ENCODE measurements at regions not wholly inside any gene's neighbourhood (a gene's known extent, or its start where the extent isn't known, plus 50 kb on each side); places are given as distances from the start of the nearest gene placed in this dataset.

- DNase-seq: no peak
Observed at GRCh38 chr14:101027291-101027690, 123.8 kb upstream of the RTL1 start.

- DNase-seq: no peak
Observed at GRCh38 chr14:101027966-101028365, 124.4 kb upstream of the RTL1 start.

DNA sequence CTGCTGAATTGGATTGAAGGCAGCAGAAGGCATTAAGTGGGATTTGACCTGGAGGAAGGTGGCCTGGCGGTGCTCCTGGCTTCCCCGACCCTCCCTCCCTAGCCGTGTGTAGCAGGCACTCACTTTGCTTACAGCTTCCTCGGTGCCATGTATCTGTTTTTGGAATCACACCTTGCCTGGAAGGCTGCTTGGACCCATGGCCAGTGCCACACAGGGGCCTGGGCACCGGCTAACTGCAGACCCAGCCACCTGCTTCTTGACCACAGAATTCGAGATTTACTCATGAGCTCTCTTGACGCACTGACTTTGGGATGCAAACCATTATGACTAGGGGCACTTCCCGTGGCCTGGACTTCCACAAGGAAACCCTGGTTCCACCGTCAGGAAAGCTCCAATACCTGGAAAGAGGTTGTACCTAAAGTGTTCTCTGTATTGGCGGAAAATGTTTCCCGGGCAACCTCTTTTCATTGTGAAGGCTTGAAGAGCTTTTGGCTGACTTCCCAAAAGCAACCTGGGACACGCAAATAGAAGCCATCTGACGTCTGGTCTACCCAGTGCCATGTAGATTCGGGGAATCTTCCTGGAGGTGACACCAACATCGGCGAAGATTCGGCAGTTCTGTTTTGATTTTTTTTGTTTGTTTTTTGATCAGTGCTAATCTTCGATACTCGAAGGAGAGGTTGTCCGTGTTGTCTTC lies 125.6 kb upstream of the RTL1 start:
- no peak for DNase-seq

DNA sequence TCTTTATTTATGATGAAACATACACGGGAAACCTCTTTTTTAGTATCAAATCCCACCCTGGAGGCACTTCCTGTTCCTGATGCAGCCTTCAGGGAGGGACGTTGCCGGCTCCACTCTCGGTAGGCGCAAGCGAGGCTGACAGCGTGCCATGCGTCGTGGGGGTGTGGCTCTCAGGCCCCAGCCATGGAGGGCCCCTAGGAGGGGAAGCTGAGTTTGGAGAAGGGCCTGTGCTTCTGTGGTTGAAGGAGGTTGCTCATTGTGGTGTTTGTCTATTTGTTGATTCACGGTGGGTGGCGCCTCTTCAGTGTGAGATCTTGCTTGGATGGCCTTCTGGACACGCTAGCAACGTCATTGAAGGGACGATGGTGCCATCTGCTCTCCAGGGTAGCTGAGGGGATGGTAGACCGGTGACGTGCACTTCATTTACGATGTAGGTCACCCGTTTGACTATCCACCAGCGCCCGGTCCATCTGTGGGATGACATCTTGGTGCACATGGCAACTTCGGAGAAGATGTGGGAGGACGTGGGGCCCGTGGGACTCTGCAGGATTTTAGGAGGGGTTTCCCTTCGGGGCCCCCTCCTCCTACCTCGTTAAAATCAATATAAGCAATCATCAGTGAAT lies 126.3 kb upstream of the RTL1 start:
- DNase-seq: no peak

GRCh38 chr14:101030586-101030985 lies 127.1 kb upstream of the RTL1 start:
- DNase-seq: no peak

- DNase-seq: no peak
Observed at GRCh38 chr14:101031186-101031585, 127.7 kb upstream of the RTL1 start.

GRCh38 chr14:101031721-101032120 lies 128.2 kb upstream of the RTL1 start:
- DNase-seq: no peak

DNA sequence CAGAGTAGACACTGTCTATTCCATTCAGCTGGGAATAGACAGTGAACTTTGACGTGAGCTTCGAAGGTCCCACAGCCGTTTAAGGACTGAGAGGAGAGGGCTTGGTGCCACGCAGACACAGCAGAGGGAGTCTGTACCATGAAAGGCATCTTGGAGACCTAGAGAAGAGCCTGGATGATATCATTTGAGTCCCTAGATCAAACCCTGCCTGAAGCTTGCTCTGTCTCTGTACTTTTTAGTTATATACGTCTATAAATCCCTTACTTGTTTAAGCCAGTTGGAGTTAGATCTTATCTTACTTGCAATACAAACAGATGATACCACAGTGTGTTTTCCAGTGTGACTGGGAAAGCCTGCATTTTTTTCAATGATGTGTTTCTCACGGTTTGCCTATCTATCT lies 128.9 kb upstream of the RTL1 start:
- DNase-seq: no peak

- DNase-seq: no peak
Observed at GRCh38 chr14:101033006-101033405, 129.5 kb upstream of the RTL1 start.

DNA sequence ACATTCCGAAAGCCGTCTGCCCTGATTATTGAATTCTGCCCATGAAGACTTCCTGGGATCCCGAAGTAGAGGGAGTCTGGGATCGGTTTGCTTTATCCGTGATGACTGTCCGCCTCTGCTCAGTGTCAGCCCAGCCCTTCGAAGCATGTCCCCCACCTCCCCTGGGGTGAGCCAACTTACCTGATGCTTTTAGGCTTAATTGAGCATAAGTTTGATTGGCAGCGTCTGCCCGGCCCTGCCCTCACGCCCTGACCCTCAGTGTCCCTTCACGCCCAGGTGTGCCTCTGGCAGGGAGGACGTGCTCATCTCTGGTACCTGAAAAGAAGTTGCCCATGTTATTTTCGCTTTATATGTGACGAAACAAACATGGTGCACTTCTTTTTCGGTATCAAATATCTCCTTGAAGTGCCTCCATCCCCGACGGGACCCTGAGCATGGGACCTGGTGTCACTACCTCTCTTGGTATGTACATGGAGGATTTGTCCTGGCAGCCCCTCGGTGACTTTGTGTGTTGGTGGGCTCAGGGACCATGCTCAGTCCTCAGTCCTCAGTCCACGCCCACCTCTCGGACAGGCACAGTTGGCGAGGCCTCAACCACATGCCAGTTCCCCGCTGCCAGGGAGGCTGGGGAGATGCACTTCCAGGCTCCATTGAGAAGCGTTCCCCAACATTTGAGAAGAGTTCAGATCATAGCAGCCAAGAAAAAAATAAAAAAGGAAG lies 130.1 kb upstream of the RTL1 start:
- DNase-seq: no peak

- DNase-seq: no peak
Observed at GRCh38 chr14:101034986-101035385, 131.5 kb upstream of the RTL1 start.

DNA sequence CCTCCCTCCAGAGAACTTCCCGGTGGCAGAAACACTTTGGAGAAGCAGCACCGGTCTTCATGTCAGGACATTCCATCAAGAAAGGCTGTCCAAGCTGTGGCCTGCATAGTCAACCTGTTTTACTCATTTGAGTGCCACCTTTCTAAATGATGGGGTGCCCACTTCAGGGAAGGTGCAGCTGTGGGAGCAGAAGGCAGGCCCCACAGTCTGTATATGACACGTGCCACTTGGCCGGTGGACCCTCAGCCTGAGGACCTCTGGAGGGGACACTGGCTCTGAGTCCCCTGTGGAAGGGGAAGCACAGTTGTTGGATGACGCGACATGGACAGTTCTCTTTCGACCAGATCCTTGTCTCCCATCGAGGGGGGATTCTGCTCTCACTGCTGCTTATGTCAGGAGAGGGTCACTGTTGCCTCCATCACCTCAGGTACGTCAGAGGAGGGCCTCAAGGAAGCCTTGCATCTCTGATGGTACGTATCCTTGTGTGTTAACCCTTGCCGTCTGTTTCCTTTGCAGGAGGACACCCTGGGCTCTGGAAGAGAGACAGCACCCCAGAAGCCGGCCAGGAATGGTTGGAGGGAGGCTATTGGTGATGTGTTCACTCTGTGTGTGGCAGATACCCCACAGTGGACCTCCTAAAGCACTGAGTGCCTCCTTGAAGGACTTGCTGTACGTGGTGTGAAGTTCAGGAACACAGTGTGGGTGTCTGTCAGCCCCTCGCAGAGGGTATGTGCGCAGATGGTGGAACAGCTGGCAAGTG lies 132.1 kb upstream of the RTL1 start:
- no peak for DNase-seq

DNA sequence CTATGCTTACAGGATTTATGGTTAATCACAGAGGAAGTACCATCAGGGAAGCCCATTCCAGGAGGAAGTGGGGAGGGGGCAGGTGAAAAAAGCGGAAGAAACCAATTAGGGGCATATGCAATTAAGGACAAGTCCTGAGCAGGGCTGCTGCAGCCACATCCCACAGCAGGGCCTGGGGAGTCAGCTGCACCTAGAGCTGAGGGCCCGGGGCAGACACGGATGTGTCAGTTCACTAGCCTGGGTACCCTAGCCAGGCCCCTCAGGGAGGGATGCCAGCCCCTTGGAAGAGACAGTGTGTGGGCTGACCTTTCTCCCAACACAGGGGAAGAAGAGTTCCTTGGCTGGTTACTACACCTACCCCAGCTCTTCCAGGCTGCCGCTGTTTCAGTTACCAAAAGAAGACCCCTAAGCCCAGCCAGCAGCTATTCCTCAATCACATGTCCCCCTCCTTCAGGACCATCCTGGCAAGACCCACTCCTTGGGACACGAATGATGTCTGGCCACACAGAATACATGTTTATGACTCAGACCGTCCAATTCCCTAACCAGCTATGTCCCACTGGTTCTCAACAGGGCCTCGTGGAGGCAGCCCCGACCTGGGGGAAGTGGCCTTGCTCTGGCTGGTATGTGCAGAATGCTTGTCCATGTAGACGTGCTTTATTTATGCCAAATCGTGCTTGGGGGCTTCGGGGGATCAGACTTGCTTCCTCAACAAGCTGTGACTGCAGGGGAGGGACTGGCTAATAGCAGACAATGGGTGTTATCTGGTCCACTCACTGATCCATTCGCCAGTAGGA lies 133.7 kb upstream of the RTL1 start:
- DNase-seq: no peak

GRCh38 chr14:101039031-101039754 lies 135.7 kb upstream of the RTL1 start:
- no peak for DNase-seq

GRCh38 chr14:101039755-101040138 lies 136.2 kb upstream of the RTL1 start:
- no peak for DNase-seq

GRCh38 chr14:101040538-101041442 lies 137.3 kb upstream of the RTL1 start:
- no peak for DNase-seq

- DNase-seq: no peak
Observed at GRCh38 chr14:101043891-101044290, 140.4 kb upstream of the RTL1 start.

DNA sequence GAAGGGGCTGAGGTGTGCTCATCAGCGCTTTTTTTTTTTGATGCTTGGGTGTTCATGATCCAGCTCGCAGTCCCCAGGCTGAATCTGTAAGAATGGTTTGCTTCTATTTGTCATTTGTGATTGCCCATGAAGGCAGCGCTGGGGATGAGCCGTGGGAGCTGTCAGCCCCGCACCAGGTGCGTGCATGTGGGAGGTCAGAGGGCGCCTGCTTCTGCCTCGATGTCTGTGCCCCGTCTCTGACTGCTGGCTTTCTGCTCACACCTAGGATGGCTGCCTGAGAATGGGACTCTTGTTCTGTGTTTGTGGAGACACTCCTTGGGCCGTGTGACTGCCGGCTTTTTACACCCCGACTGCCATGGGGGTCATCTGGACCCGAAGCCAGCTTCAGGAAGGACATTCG lies 141.2 kb upstream of the RTL1 start:
- DNase-seq: no peak

DNA sequence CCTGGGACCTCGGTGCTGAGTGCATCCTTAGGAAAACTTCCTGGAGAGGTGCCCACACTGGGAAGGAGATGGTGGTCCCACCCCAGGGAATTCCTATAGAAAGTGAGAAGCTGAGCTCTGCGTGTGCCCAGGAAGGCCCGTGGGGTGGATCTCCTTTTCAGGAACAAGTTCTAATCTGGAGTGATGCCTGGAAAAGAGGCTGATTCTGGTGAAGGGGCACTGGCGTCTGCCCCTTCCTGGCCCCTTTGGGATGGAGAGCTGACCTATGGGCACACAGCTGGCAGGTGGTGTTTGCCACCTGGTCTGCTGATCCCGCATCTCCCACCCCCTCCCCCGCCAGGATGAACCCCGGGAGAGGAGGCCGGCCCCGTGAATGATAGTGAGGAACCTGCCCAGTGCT lies 142.0 kb upstream of the RTL1 start:
- no peak for DNase-seq

DNA sequence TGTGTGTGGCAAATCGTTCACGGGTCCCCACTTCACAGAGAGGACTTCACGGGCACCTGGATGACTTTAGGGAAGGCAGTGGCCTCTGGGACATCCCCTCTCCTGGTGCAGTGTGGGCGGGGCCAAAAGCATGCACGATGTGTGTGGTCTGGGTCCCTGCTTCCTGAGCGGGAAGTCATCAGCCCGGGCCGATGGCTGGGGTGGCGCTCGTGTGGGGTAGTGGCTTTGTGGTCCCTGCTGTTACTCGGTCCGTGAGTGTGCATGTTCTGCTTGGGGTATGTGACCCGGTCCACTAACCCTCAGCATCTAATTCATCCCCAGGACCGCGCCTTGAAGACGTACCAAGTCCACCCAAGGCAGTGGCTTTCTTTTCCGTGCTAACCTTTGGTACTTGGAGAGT lies 142.5 kb upstream of the RTL1 start:
- no peak for DNase-seq

DNA sequence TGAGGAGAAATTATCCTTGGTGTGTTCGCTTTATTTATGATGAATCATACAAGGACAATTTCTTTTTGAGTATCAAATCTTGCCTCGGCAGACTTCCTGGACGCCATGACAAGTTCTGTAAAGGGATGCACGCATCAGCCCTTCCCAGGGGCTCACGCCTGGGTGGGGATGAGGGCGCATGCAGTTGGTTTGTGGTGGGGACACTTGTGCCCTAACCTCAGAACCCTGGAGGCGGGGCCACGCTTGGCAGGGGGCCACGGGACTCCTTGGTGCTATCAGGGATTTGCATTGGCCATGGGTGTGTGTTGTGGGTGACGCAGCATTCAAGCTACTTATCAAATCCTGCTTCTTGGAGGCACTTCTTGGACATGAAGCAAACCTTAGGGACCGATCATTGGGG lies 143.8 kb upstream of the RTL1 start:
- DNase-seq: no peak

Measured in fibroblast of skin of right quadriceps (primary cell).